Suprapubic skin (tissue), 4 donors: ENCODE measurements at regions not wholly inside any gene's neighbourhood (a gene's known extent, or its start where the extent isn't known, plus 50 kb on each side); places are given as distances from the start of the nearest gene placed in this dataset.

Source experiments
- CTCF ChIP-seq, 2 donors: fragments of 200-600 bp in 1 of 2; fragments of 450-650 bp in 1 of 2; sonication (generic) in 1 of 2; IDR thresholded peaks; one replicate each; pipeline ENCODE4 v1.5.1; 2016 to 2019; ENCODE audit warnings: antibody characterized with exemption in 2 of 2, mild to moderate bottlenecking in 1 of 2, moderate library complexity in 1 of 2
- POLR2A ChIP-seq, 2 donors: fragments of 450-650 bp; IDR thresholded peaks; one replicate each; pipeline ENCODE4 v1.6.1; 2017; ENCODE audit warnings: antibody characterized with exemption in 2 of 2, mild to moderate bottlenecking in 2 of 2, moderate library complexity in 2 of 2
- POLR2AphosphoS5 ChIP-seq, 3 donors: sonication (generic); formaldehyde crosslinking; IDR thresholded peaks; one replicate each; pipeline ENCODE4 v1.6.1; 2017; ENCODE audit warnings: antibody characterized with exemption in 3 of 3

GRCh38 chr4:123127875-123128274 lies 205.5 kb upstream of the NUDT6 start:
- TF ChIP-seq CTCF (IDR thresholded peaks at IDR 0.05) (no peak), POLR2A (IDR thresholded peaks at IDR 0.05) (no peak), POLR2AphosphoS5 (IDR thresholded peaks at IDR 0.05) (no peak)
